ENCODE measurements at regions not wholly inside any gene's neighbourhood (a gene's known extent, or its start where the extent isn't known, plus 50 kb on each side); places are given as distances from the start of the nearest gene placed in this dataset.

DNA sequence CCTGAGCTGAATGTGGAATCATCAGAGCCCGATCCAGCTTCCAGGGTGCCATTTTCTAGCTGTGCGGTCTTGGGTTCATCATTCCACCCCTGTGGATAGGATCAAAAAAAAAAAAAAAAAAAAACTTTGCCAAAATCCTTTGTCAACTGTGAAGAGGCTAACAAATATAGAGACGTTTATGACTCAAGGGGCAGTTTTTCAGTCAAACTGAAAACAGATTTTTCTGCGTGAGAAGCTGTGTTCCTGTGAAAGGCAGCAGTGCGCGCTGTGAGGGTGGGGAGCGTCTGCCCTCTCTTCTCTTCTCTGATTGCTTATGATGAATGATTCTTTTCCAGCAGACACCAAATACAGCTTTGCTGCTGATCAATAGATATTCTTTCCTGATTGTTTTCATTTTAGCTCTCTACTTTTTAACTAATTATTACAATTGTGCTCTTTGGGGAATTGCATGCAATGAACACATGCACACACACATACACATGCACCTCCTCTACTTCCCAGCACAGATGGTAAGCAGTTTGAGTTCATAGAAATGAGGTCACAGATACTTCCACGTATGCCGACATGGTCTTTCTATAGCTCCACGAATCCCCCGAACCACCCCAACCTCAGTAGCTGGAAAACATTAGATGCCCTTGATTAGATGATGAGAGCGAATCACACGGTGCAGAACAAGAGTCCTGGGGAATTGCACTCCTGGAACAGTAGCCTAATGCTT, 175.4 kb downstream of the NRP2 start:
- Histone ChIP-seq H3K9me3 (replicated peaks; ENCODE audit: control insufficient read depth, insufficient read depth, low read length) (no peaks in the 10 kb centered on the region), H3K4me1 (ENCODE audit: control insufficient read depth, extremely low read depth, insufficient read depth, low read length) (no peaks in the 10 kb centered on the region), H3K27me3 (ENCODE audit: control insufficient read depth in 2 of 2, insufficient read depth in 2 of 2, low read length in 2 of 2) (peaks cover 0 to 2% of the 10 kb centered on the region in 2 experiments), H2AFZ (ENCODE audit: low read depth, low read length) (no peak overlapping the region), H3K9ac (replicated peaks; ENCODE audit: extremely low read depth, insufficient read depth, low read length) (no peak overlapping the region), H3K4me2 (ENCODE audit: insufficient read depth, low read length) (no peak overlapping the region), H4K20me1 (replicated peaks; ENCODE audit: control insufficient read depth, extremely low read depth, insufficient read depth, low read length) (no peaks in the 10 kb centered on the region), H3K36me3 (ENCODE audit: control insufficient read depth in 2 of 2, extremely low read depth in 1 of 2, insufficient read depth in 2 of 2, low read length in 2 of 2) (no peaks in the 10 kb centered on the region), H3K4me3 (replicated peaks in 1 of 3; ENCODE audit: insufficient read depth in 1 of 3, low read depth in 1 of 3, low read length in 3 of 3) (no peak overlapping the region), H3K27ac (ENCODE audit: insufficient read depth, low read depth, low read length) (no peak overlapping the region), H3K9me1 (replicated peaks; ENCODE audit: control insufficient read depth, extremely low read depth, insufficient read depth, low read length) (no peaks in the 10 kb centered on the region), H3K79me2 (ENCODE audit: control insufficient read depth, insufficient read depth, low read length) (no peaks in the 10 kb centered on the region)
- DNase-seq (ENCODE audit: low read depth, low spot score) = no peak
- intact Hi-C loops (cut with micrococcal nuclease) (no loop called here), dilution Hi-C loops (cut with MboI; ENCODE audit: extremely low pct_ligation_motif_present, low sequenced_read_pairs) (no loop called here)
- ChIA-PET POLR2A (no interaction called here), CTCF (interaction anchor here (0.8 to 2.4 kb wide), 7 partner anchors 8 to 68 kb away, joined by 3 to 6 read pairs (median 3); no protein-coding TSS in a partner anchor)
- no peak for FAIRE-seq
- TF ChIP-seq MYC (IDR thresholded peaks at IDR 0.05; ENCODE audit: low read depth, low read length) (no peak), POLR2A (IDR thresholded peaks at IDR 0.05; ENCODE audit: low read depth, low read length) (no peak)
- no TSS peak for BruUV-seq (replicated peaks)

DNA sequence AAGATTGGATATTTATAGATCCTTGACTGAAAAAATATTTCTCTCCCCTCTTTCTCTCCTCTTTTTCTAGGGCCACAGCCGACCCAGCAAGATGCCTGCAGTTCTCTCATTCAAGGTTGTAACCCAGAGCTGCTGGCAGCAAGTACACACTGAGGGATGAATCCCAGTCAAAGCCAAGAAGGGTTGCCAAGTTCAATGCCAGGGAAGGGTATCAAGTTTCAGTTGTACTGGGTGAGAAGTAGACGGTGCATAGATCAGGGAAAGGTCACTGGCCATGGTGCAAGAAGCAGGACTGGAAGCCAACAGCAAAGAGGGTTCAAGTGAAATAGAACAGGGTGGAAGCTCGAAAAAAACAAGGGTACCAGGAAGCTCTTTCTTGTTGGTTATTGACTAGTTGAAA, 170.2 kb downstream of the NRP2 start:
- no peak overlapping the region for H3K9ac ChIP-seq (replicated peaks; ENCODE audit: extremely low read depth, insufficient read depth, low read length)
- H3K4me1 ChIP-seq (ENCODE audit: control insufficient read depth, extremely low read depth, insufficient read depth, low read length) = no peaks in the 10 kb centered on the region
- H3K4me2 ChIP-seq (ENCODE audit: insufficient read depth, low read length) = no peak overlapping the region
- no peaks in the 10 kb centered on the region for H3K27me3 ChIP-seq (ENCODE audit: control insufficient read depth in 2 of 2, insufficient read depth in 2 of 2, low read length in 2 of 2)
- intact Hi-C loops (cut with micrococcal nuclease) = no loop called here
- no peak for FAIRE-seq
- H3K36me3 ChIP-seq (ENCODE audit: control insufficient read depth in 2 of 2, extremely low read depth in 1 of 2, insufficient read depth in 2 of 2, low read length in 2 of 2) = no peaks in the 10 kb centered on the region
- dilution Hi-C loops (cut with MboI; ENCODE audit: extremely low pct_ligation_motif_present, low sequenced_read_pairs) = no loop called here
- POLR2A ChIA-PET = no interaction called here
- no peaks in the 10 kb centered on the region for H4K20me1 ChIP-seq (replicated peaks; ENCODE audit: control insufficient read depth, extremely low read depth, insufficient read depth, low read length)
- no peak for DNase-seq (ENCODE audit: low read depth, low spot score)
- no peaks in the 10 kb centered on the region for H3K9me3 ChIP-seq (replicated peaks; ENCODE audit: control insufficient read depth, insufficient read depth, low read length)
- BruUV-seq (replicated peaks) = no TSS peak
- H3K4me3 ChIP-seq (replicated peaks in 1 of 3; ENCODE audit: insufficient read depth in 1 of 3, low read depth in 1 of 3, low read length in 3 of 3) = no peak overlapping the region
- H3K79me2 ChIP-seq (ENCODE audit: control insufficient read depth, insufficient read depth, low read length) = no peaks in the 10 kb centered on the region
- no peak overlapping the region for H2AFZ ChIP-seq (ENCODE audit: low read depth, low read length)
- TF ChIP-seq, protein P1, sequence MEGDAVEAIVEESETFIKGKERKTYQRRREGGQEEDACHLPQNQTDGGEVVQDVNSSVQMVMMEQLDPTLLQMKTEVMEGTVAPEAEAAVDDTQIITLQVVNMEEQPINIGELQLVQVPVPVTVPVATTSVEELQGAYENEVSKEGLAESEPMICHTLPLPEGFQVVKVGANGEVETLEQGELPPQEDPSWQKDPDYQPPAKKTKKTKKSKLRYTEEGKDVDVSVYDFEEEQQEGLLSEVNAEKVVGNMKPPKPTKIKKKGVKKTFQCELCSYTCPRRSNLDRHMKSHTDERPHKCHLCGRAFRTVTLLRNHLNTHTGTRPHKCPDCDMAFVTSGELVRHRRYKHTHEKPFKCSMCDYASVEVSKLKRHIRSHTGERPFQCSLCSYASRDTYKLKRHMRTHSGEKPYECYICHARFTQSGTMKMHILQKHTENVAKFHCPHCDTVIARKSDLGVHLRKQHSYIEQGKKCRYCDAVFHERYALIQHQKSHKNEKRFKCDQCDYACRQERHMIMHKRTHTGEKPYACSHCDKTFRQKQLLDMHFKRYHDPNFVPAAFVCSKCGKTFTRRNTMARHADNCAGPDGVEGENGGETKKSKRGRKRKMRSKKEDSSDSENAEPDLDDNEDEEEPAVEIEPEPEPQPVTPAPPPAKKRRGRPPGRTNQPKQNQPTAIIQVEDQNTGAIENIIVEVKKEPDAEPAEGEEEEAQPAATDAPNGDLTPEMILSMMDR (IDR thresholded peaks at IDR 0.05; ENCODE audit: extremely low read depth in 1 of 2, insufficient read depth in 1 of 2, low read depth in 1 of 2, low read length in 2 of 2) = no peak
- TF ChIP-seq JUN (IDR thresholded peaks at IDR 0.05; ENCODE audit: borderline replicate concordance, insufficient read depth, insufficient read length, low read depth) (no peak), GATA2 (IDR thresholded peaks at IDR 0.05; ENCODE audit: insufficient read depth, insufficient read length, low read depth, low read length) (no peak)
- H3K9me1 ChIP-seq (replicated peaks; ENCODE audit: control insufficient read depth, extremely low read depth, insufficient read depth, low read length) = no peaks in the 10 kb centered on the region
- H3K27ac ChIP-seq (ENCODE audit: insufficient read depth, low read depth, low read length) = no peak overlapping the region
- CTCF ChIA-PET = interaction anchor here (1.0 to 1.6 kb wide), 3 partner anchors 13 to 74 kb away, joined by 3 read pairs; no protein-coding TSS in a partner anchor

Measured in endothelial cell of umbilical vein (primary cell).